GM13976 (cell line): ENCODE measurements at regions not wholly inside any gene's neighbourhood (a gene's known extent, or its start where the extent isn't known, plus 50 kb on each side); places are given as distances from the start of the nearest gene placed in this dataset.

Source experiments
- DNase-seq: peaks from one replicate; pipeline ENCODE4 v3.0.0; 2012; ENCODE audit warnings: low spot score
- CTCF ChIP-seq: IDR thresholded peaks from 2 replicates; pipeline ENCODE4 v1.5.1; 2012; ENCODE audit warnings: borderline replicate concordance, mild to moderate bottlenecking; ENCODE audit not compliant: insufficient read depth; ENCODE audit errors: extremely low read depth, missing control alignments, control extremely low read depth
- in situ Hi-C: fragments of 300-500 bp; cut with MboI; formaldehyde crosslinking; loops from one replicate; pipeline ENCODE4 v1.12.0; 2022; ENCODE audit warnings: low sequenced_read_pairs, mixed read lengths, inconsistent platforms; ENCODE audit not compliant: unreplicated experiment

GRCh38 chr10:44035474-44036197 is 349.3 kb downstream of the CXCL12 start:
- no peak for TF ChIP-seq CTCF
- in situ Hi-C loops = loop anchor here (25.0 kb wide), 1 partner anchor 348 kb away; no protein-coding TSS in a partner anchor
- DNase-seq = no peak

GRCh38 chr10:44034946-44035345 is 350.0 kb downstream of the CXCL12 start:
- no peak for TF ChIP-seq CTCF
- in situ Hi-C loops = loop anchor here (25.0 kb wide), 1 partner anchor 348 kb away; no protein-coding TSS in a partner anchor
- DNase-seq = no peak

- in situ Hi-C loops = loop anchor here (25.0 kb wide), 1 partner anchor 346 kb away; no protein-coding TSS in a partner anchor
- TF ChIP-seq CTCF = no peak
- no peak for DNase-seq
These were observed 351.9 kb downstream of the CXCL12 start for GRCh38 chr10:44033008-44033407.

GRCh38 chr10:44032216-44032615 is 352.7 kb downstream of the CXCL12 start:
- no peak for DNase-seq
- TF ChIP-seq CTCF = no peak
- in situ Hi-C loops = loop anchor here (25.0 kb wide), 1 partner anchor 345 kb away; no protein-coding TSS in a partner anchor

- no peak for DNase-seq
These were observed 354.2 kb downstream of the CXCL12 start for GRCh38 chr10:44030738-44031137.

GRCh38 chr10:44030132-44030531 is 354.8 kb downstream of the CXCL12 start:
- peak; percentile 57 for TF ChIP-seq CTCF
- in situ Hi-C loops = loop anchor here (25.0 kb wide), 1 partner anchor 343 kb away; no protein-coding TSS in a partner anchor
- peak; percentile 56 for DNase-seq

More at GRCh38 chr10:44030738-44031137, 354.2 kb downstream of the CXCL12 start:
- in situ Hi-C loops = loop anchor here (25.0 kb wide), 1 partner anchor 343 kb away; no protein-coding TSS in a partner anchor
- no peak for TF ChIP-seq CTCF
